ENCODE measurements at regions not wholly inside any gene's neighbourhood (a gene's known extent, or its start where the extent isn't known, plus 50 kb on each side); places are given as distances from the start of the nearest gene placed in this dataset.

DNA sequence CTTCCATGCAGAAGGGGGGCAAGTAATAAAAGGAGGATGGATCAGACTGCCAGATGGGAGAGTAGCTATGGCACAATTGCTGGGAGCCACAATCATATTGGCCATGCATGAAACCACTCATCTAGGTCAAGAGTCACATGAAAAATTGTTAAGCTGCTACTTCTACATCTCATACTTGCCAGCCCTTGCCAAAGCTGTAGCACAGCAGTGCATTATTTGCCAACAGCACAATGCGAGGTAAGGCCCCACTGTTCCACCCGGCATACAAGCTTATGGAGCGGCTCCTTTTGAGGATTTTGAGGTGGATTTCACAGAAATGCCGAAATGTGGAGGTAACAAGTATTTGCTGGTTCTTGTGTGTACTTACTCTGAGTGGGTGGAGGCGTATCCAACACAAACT is 109.9 kb upstream of the EPB41L4A start:
- in situ Hi-C loops (cut with MboI) (no loop called here), intact Hi-C loops (cut with micrococcal nuclease) (loop anchor here (10.0 kb wide), 1 partner anchor 354 kb away; no protein-coding TSS in a partner anchor)
- BruUV-seq (replicated peaks): no TSS peak
- H3K79me2 ChIP-seq (ENCODE audit: control insufficient read depth, insufficient read depth, low read length): no peaks in the 10 kb centered on the region
- POLR2A ChIA-PET: interaction anchor here (0.6 kb wide), 1 partner anchor 245 kb away, joined by 3 read pairs; no protein-coding TSS in a partner anchor
- DNase-seq (ENCODE audit: extremely low read depth in 1 of 4, low spot score in 3 of 4) (no peak), ATAC-seq (no peak), FAIRE-seq (no peak)
- no peaks in the 10 kb centered on the region; a peak in 1 of 5 replicates for H3K4me1 ChIP-seq (replicated peaks in 1 of 2; ENCODE audit: control insufficient read depth in 2 of 2, insufficient read depth in 2 of 2, low read length in 2 of 2)
- H3K4me2 ChIP-seq (ENCODE audit: insufficient read depth, low read length): no peak overlapping the region
- H3K4me3 ChIP-seq: no peak overlapping the region
- no peaks in the 10 kb centered on the region for H4K20me1 ChIP-seq (replicated peaks; ENCODE audit: control insufficient read depth, insufficient read depth, low read length)
- no peak overlapping the region for H3K27ac ChIP-seq (ENCODE audit: extremely low read depth, low read depth, low read length)
- no peaks in the 10 kb centered on the region for H3K9me3 ChIP-seq (replicated peaks; ENCODE audit: control insufficient read depth, insufficient read depth, low read depth, low read length)
- TF ChIP-seq ZNF79 (CRISPR knock-in tag; IDR thresholded peaks at IDR 0.05; ENCODE audit: low read depth) (no peak), FOXJ3 (CRISPR knock-in tag; IDR thresholded peaks at IDR 0.05) (no peak), ZNF707 (CRISPR knock-in tag; conservative IDR thresholded peaks at IDR 0.05) (no peak), MAFK (IDR thresholded peaks at IDR 0.05; ENCODE audit: low read length) (no peak), SMARCE1 (IDR thresholded peaks at IDR 0.05) (no peak), RBM14 (IDR thresholded peaks at IDR 0.05; ENCODE audit: borderline replicate concordance, insufficient read depth, low read depth, low read length) (no peak), ZNF512 (tag; IDR thresholded peaks at IDR 0.05) (no peak), BCL6 (CRISPR knock-in tag; IDR thresholded peaks at IDR 0.05) (no peak), MTA1 (IDR thresholded peaks at IDR 0.05; ENCODE audit: borderline replicate concordance) (no peak), PYGO2 (tag; IDR thresholded peaks at IDR 0.05) (no peak), ZNF511 (CRISPR knock-in tag; IDR thresholded peaks at IDR 0.05) (no peak), ATF2 (CRISPR knock-in tag; IDR thresholded peaks at IDR 0.05) (no peak), FOXK1 (CRISPR knock-in tag; IDR thresholded peaks at IDR 0.05; ENCODE audit: borderline replicate concordance) (no peak), ZNF134 (CRISPR knock-in tag; conservative IDR thresholded peaks at IDR 0.05) (no peak), ZNF12 (CRISPR knock-in tag; IDR thresholded peaks at IDR 0.05) (no peak), CBX8 (IDR thresholded peaks at IDR 0.05; ENCODE audit: borderline replicate concordance, extremely low read depth, low read depth, low read length, poor library complexity, severe bottlenecking) (no peak), ELF4 (CRISPR knock-in tag; IDR thresholded peaks at IDR 0.05) (no peak)
- TF ChIP-seq, protein P1, sequence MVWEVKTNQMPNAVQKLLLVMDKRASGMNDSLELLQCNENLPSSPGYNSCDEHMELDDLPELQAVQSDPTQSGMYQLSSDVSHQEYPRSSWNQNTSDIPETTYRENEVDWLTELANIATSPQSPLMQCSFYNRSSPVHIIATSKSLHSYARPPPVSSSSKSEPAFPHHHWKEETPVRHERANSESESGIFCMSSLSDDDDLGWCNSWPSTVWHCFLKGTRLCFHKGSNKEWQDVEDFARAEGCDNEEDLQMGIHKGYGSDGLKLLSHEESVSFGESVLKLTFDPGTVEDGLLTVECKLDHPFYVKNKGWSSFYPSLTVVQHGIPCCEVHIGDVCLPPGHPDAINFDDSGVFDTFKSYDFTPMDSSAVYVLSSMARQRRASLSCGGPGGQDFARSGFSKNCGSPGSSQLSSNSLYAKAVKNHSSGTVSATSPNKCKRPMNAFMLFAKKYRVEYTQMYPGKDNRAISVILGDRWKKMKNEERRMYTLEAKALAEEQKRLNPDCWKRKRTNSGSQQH (CRISPR knock-in tag; IDR thresholded peaks at IDR 0.05): no peak
- H3K9me1 ChIP-seq (ENCODE audit: control insufficient read depth, insufficient read depth, low read length): no peaks in the 10 kb centered on the region
- CTCF ChIA-PET (ENCODE audit: low intra/inter-chr PET ratio): interaction anchor here (0.6 kb wide), 1 partner anchor 233 kb away, joined by 3 read pairs; no protein-coding TSS in a partner anchor
- no peak overlapping the region for H2AFZ ChIP-seq (ENCODE audit: low read depth, low read length)
- H3K27me3 ChIP-seq (ENCODE audit: control insufficient read depth in 2 of 2, insufficient read depth in 2 of 2, low read length in 2 of 2): no peaks in the 10 kb centered on the region
- no peak overlapping the region for H3K9ac ChIP-seq (ENCODE audit: insufficient read depth in 1 of 2, low read depth in 2 of 2, low read length in 2 of 2)
- H3K36me3 ChIP-seq (ENCODE audit: control insufficient read depth, insufficient read depth, low read length): no peaks in the 10 kb centered on the region
- 40% methylated on average over 5 of the region's 5 CpGs for WGBS (ENCODE audit: insufficient coverage, low coverage, missing lambda C conversion rate)
